ENCODE measurements at regions not wholly inside any gene's neighbourhood (a gene's known extent, or its start where the extent isn't known, plus 50 kb on each side); places are given as distances from the start of the nearest gene placed in this dataset.

DNA sequence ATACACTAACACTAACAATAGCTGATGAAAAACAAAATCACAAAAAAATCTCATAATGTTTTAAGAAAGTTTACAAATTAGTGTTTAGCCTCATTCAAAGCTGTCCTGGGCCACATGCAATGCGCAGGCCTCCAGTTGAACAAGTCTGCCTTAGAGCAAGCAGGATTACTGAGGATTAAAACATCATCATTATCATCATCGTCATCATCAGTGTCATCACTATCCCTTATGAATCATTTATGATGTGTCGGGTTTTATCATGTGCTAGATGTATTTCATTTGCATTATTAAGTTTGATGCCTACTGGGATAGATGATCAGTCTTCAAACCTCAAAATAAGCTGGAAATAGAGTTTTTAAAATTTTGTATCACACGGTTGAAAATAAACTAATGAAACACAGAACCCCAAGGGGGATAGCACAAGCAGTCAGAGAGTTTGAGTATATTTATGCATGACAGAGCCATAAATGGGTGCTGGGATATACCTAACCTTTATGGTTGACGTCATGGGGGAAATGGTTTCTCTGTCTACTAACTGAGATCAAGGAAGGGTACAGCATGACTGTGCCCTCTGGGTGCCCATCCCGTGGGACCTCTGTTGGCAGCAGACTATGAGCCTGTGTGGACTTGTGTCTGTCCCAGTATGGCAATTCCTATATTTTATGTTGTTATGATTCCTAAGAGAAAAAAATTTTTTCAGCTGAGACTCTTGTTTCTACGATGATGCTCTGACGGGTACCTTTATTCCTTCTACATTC lies 150.3 kb upstream of the ADRA1B start:
- no peak for DNase-seq

DNA sequence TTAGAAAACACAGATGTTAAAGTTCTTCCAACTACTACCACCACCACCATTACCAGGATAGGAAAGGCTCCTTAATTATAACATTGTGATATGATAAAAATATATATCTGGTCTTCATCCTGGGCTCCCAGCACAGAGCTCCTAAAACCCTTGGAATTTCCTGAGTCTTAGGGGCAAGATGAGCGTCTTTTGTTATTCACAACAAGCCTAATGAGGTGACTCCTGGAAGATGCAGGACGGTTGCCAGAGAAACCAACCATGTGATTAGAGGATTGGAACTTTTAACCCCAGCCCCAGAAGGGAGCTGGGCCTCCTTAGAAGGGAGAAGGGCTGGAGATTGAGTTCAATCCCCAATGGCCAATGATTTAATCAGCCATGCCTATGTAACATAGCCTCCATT lies 148.0 kb upstream of the ADRA1B start:
- no peak for DNase-seq

DNA sequence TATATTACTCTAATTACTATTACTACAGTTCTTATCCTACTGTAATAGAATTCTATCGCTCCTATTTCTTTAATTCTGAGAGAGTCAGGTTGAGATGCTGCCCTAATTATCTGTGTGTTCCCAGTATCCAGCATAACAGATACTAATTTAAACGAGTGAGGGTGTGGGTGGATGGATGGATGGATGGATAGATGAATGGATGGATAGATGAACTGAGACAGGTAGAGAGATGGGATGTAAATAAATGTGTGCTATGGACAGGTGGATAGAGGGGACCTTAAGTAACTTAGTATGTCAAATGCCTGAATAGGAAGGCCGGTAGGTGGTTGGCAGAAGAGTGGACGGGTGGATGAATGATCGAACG lies 143.6 kb upstream of the ADRA1B start:
- no peak for DNase-seq

DNA sequence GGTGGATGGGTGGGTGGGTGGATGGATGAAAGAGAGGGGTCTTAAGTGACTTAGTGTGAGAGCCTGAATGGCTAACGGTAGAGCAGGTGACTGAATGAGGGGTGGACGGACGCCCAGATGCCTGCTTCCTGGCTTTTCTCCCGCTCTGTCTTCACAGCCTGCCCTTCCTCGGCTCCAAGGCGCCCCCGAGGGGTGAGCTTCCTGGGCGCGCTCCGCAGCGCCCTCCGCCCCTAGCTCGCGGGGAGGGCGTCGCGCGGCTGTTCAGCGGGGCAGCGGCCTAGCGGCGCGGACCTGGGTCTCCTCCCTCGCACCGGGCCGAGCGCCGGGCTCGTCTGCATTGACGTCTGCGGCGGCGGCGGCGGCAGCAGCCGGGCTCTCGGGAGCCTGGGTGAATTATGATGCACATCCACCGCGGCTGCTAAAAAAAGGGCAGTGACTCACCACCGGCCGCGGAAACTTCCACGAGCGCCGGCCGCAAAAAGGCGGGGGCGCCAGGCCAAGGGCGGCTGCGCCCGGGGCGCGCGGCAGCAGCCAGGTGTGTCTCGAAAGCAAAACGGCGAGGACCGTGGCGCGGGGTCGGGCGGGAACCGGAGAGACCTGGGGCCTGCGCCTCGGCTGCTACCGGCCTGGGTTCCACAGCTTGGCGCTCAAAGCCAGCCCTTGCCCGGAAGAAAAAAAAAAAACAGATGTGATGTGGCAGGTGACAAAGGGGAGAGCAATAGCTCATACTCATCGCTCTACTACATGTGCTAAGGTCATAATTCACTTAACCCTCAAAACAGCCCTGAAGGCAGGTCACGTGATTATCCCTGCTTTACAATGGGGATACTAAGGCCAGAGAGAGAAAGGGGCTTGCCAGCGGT lies 143.0 kb upstream of the ADRA1B start:
- peak; percentile 81 to 87 for DNase-seq

DNA sequence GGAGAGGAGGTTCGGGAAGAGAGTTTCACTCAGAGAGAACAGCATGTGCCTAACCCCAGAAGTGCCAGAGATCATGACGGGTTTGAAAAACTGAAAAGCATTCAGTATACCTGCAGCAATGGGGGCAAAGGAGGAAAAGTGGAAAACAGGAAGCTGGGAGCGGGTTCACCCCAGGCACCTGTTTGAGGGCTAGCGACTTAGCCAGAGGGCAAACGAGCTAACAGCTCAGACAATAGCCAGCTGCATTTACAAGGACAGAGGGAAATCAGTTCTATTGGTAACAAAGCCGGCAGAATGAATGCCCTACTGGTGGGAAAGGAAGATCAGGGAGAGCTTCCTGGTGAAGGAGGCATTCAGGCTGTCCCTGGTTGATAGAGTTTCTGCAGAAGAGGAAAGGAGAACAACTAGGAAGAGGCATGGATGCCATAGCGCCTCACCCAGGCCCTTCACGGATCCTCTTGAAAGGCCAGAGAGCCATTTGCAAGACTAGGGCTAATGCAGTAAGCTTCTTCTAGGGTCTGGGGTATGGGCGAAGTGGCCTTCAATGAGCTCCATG lies 141.7 kb upstream of the ADRA1B start:
- DNase-seq = no peak

DNA sequence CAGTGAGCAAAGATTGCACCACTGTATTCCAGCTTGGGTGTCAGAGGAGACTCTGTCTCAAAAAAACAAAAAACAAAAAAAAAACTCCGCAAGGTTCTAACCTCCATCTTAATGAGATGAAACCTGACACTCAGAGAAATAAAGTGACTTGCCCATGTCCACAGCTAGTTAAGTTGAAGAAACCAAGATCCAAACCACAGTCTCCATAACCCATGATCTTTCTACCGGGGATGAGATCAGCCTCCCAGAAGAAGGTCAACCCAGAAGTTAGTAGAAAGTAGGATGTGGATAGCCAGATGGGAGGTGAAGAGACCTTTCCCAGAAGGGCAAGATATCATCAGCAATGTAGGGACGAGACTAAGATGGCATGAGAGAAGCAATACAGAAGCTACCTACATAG lies 140.4 kb upstream of the ADRA1B start:
- DNase-seq = no peak

DNA sequence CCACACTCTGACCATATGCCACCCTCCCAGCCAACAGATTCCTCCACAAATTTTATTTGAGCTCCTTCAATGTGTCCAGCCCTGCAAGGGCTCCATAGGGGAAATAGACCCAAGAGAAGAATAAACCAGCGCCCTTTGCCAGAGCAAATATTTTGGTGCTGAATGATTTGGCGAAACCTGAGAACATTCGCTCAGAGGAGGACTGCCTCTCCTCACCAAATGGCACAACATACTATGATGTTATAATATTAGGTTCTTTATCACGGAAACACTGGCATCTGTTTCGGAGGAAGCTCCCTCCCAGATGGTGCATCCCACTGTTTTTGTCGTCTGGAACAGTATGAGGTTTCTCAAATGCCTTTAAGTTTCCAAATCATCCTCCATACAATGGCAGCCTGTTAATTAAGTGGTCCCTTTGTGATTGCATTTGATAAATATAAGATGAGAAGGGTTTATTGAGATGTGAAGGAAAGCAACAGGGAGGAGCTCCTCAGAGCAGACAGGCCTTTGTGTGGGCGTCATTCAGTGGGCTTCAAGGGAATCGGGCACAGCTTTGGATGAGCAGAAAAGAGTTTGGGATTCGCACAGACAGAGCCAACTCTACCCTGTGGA lies 139.1 kb upstream of the ADRA1B start:
- no peak for DNase-seq

DNA sequence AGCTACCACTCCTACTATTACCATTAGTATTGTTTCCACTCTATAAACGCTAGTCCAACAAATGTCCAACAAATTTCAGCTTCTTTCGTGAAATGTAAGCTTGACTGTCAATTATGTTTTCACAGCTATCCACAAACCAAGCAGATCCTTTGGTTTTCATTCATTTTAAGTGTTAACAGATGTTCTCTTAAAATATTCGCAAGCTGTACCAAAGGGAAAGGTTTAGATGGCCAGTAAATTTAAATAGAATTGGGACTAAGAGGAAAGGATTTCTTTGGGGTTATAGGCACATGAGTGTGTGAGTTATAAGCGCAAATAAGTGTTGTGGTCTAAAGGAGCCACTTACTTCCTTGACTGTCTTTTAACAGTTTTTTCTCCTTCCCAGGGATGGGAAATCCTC lies 136.8 kb upstream of the ADRA1B start:
- no peak for DNase-seq

DNA sequence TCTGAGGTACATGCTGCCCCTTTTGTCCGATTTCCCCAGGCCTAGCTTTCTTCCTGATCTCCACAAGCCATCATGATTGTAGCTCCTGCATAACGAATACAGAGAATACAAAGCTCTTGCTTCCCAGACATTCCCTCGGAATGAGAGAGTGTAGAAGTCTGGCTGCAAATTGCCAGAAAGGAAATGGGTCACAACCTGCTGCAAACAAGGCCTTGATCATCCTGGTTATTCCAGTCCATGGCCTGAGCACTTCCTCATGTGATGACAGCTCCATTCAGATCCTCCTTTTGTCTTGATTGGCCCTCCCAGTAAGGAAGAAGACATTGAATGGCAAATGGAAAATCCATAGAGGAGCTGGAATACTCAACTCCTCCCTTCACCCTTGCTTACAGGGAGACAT lies 136.0 kb upstream of the ADRA1B start:
- no peak for DNase-seq

DNA sequence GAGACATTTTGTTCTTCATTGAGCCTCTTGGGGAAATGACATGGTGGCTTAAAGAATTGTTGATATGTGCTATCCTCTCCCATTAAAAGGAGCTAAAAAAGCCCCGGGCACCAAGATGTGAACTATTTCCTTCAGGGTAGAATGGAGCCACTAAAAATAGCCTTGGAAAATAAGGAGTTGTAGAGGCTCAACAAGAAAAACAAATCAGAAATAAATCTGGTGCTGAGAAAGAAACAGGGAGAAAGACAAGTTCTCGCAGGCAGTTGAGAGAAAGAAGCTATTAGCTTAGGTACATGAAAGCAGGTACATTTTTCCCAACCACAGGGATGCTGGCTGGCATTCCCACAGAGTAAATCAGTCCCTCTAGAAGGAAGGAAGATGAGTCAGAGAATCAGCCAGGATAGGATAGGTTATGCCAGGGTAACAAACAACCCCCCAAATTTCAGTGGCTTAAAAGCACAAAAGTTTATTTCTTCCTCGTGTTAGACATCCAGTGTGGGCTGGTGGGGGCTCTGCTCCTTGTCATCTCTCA lies 134.6 kb upstream of the ADRA1B start:
- no peak for DNase-seq

DNA sequence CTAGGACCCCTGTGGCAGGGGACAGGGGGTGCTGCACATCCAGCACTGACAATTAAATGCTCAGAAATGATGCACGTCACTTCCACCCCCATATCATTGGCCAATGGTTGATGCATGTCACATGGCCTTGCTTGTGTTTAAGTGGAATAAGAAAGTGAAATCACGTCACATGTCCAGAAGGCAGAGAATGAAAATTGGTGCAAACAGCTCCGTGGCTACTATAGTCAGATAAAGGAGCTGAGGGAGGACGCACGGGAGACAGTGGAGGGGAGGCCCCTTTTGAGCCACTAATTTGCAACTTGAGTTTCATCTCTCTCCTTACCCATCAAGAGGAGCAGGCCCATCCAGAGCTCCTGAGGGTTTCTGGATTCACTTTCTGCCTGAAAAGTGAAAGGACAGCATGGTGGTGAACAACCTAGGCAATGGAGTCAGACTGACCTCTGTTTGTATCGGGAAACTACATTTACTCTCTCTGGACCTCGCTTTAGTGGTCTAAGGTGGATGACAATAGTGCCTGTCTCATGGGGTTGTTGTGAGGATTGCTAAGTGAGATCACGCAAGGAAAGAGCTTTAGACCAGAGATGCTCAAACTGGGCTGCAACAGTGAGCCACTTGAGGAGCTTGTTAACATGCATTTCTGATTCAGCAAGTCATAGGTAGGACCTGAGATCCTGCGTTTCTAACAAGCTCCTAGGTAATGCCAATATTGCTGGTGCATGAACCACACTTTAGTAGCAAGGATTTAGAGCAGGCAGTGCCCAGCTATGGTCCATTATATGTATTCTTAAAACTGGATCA lies 133.9 kb upstream of the ADRA1B start:
- no peak for DNase-seq

DNA sequence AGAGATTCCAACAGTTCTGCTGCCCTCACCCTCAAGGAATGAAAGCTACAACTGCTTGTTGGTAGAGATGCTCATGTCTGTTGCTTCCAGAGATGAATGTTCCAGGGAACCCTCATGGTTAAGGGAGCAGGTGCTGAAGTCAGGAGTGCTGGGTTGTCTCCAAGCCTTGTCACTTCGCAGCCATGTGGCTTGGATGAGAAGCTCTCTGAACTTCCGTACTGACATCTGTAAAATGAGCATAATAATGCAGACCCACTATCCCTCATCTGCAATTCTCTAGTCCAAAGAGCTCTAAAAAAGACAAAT lies 133.3 kb upstream of the ADRA1B start:
- DNase-seq = no peak

DNA sequence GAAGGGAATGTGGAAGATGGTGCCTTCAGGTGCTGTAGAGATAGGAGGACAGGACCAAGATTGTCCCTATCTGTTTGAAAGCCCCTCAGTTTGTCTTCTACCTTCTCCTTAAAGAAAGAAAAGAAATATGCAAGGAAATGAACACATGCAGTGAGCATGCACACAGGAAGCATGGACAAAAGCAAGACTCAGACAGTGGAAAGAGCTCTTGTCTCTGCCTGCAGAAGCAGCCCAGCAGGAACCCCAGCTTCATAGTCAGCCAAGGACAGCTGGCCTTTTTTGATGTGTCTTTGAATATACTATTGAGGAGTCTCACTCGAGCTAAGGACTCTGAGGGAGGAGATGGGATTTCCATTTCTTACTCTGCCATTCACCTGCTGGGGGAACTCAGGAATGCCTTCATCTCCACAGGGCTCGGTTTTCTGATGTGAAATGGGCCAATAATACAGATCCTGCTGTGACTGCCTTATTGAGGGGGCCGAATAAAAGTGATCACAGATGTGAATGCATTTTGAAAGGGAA lies 132.5 kb upstream of the ADRA1B start:
- no peak for DNase-seq

DNA sequence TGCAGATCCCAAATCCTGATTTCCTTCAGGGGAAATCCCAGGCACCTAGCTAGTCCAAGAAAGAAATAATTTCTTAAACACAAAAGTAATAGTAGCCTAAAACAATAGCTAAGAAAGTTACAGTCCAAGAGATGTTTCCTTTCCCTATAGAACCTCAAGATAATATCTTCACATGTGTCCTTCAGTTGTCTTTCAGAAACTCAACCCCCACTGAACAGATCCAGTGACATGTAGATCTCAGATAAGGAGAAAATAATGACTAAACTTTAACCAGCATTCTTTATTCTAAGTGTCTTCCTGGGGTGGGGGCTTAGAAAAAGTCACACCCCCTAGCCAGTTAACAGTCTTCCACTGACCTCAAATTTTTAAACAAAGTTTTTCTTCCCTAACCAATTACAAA lies 131.3 kb upstream of the ADRA1B start:
- no peak for DNase-seq

DNA sequence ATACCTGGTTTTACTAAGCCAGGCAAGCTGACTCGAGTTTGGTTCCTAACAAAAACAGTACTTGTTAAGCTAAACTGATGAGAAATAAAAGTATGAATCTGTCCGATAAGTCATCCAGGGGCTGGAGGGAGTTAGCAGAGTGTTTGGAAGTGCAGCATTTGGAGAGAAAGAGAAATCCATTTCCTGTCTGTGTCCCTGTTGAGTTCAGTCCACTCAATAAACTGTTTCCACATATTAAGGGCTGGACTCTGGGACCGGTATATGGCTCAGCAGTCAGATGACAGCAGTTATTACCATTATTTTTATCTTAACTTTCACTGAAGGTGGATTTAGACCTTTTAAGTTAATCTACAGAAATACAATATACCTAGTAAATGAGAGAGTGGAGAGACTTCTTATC lies 130.6 kb upstream of the ADRA1B start:
- DNase-seq = no peak

DNA sequence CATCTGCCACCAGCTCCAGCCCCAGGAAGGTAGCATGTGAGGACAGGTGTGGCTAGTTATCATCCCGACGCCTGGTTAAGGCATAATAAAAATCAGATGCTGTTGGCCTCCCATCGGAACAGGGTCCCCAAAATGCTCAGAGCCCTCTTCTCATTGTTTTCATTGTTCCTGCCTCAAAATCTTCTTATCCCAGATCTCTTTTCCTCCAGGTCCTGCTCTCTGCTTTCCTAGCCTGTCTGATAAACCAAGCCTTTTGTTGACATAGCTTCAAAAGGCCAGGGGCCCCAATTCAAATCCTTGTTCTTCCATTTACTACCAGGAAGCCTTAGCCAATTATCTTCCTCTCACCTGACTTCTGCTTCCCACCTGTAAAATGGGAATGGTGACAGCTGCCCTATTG lies 130.1 kb upstream of the ADRA1B start:
- DNase-seq = no peak

DNA sequence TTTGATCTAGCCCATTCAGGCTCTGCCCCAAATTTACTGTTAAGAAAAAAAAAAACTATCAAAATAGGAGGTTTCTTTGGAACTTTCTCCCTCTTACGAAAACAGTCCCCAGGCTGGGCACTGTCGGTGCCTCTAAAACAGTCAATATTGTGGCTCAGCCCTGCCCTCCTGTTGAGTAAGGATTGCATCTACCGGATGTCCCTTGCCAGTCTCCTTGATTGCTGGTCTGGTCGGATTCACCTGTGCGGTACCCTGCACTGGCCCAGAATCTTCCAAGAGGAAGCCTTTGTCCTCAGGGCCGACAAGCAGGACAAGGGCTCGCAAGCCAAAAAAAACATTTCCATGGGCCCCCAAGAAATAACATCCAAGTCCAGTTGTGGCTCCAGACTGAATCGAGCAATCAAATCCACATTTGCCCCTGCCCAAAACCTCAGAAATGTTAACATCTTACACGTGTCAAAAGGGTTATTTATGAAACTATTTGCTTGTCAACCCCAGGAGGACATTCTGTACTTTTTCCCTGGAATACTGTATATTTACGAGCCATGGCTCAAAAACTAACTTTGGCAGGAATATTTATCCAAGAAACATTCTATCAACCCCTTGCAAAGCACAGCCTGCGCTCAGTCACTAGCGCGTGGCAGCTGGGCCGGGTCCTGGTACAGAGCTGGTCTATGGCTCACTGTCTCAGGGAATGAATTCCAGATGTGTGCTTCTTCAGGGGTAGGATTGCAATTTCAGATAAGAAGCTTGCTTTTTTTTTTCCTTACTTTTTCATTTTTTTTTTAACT lies 129.2 kb upstream of the ADRA1B start:
- DNase-seq = no peak

DNA sequence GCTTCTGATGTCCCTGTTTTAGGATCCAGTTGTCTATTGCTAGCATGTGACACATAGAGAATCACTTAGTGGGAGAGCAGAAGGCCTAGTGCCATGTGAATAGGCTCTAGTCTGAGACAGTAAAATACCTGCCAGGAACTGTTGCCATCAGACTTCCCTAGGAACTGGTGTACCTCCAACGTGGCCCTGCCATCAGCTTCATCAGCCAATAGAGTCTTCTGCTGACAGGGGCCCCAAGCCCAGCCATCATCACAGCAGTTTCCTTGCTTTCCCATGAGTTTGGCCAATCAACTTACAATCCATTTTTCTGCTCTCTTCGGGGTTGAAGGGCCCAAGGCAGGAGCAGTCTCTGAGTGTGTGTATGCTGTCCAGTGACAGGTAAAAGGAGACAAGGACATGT lies 128.4 kb upstream of the ADRA1B start:
- DNase-seq = no peak

DNA sequence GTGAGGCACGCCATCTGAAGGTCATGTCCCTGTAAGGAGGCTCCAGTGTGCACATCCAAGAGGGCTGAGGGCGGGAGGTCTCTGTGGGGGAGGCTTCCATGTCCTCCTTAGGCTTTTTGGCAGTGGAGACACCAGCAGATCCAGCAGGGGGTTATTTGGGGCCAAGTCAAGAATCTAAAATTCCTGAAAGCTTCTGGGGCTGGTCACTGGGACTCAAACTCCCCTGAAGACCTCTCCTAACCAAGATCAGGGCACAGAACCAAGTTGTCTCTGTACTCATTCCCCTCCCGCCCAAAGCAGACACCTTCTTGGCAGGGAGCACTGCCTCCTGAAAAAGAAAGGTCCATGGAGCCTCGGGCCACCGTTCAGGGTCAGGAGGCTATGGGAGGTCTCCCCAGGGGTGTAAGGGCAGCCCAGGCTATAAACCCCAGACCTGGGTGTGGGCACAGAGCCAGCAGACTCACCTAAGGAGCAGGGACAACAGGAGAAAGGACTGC lies 127.4 kb upstream of the ADRA1B start:
- no peak for DNase-seq

DNA sequence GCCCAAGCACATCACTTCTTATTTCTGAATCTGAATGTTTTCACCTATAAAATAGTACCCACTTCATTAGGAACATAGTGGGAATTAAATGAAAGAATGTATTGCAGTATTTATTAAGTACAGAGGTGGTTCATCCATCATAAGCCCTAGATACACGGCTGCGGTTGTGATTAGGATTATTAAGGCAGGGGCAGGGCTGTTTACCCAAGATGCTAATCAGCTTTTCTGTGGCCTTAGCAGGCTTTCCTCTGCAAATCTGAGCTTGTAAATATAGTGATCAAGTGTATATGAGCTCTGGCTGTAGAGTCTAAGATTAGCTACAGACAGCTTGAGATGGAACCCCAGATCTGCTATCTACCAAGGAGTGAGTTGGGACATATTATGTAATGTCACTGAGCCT lies 124.1 kb upstream of the ADRA1B start:
- no peak for DNase-seq

DNA sequence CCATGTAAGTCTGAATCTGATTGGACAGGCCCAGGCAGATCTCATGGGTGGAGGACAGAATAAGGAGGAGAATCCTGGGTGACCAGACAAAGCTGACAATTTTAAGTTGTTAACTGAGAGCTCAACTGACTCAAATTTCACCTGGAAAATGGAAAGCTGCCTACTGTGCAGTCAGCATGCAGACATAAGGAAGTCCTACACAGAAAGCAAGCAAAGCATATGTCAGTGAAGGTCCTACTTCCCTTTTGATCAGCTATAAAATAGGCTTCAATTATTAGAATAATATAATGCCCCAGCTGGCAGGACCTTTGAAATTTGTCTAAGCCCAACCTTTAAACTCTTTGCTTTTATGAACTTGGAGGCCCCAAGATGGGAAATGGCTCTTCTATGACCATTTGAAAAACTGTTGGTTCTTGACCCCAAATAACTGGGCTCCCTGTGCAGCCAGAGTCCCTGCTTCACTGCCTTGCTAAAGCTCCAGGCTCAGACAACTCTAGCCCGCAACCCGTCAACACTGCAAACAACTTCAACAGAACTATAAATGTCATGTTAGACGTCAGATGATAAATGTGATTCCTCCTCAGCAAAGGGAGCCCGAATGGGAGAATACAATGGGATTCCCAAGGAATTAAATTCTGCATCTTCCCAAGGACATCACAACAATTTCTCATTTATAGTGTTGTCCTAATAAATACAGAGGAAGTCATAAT lies 118.9 kb upstream of the ADRA1B start:
- DNase-seq = no peak
